Fibroblast of lung (primary cell): ENCODE measurements at regions not wholly inside any gene's neighbourhood (a gene's known extent, or its start where the extent isn't known, plus 50 kb on each side); places are given as distances from the start of the nearest gene placed in this dataset.

ENCODE experiments used
- DNase-seq, 2 donors: peaks; one replicate each; pipeline versions ENCODE4 v3.0.0 to v3.0.0-alpha.2; 2010; ENCODE audit warnings: low read depth in 2 of 2
- H2AFZ ChIP-seq: 2 replicates; pipeline ENCODE4 v1.5.1; 2012; ENCODE audit warnings: low read length, control low read depth, inconsistent platforms
- H3K27ac ChIP-seq: 2 replicates; pipeline ENCODE4 v1.5.1; 2011; ENCODE audit warnings: low read length, control low read depth; ENCODE audit not compliant: insufficient read depth
- H3K27me3 ChIP-seq: 2 replicates; pipeline ENCODE4 v1.5.1; 2011; ENCODE audit warnings: mild to moderate bottlenecking, low read length; ENCODE audit not compliant: control insufficient read depth, insufficient read depth
- H3K36me3 ChIP-seq: 2 replicates; pipeline ENCODE4 v1.5.1; 2011; ENCODE audit warnings: low read length; ENCODE audit not compliant: control insufficient read depth, insufficient read depth
- H3K4me1 ChIP-seq: 2 replicates; pipeline ENCODE4 v1.5.1; 2011; ENCODE audit warnings: low read length; ENCODE audit not compliant: control insufficient read depth, insufficient read depth; ENCODE audit errors: extremely low read depth
- H3K4me2 ChIP-seq: 2 replicates; pipeline ENCODE4 v1.5.1; 2011; ENCODE audit warnings: low read length, control low read depth; ENCODE audit not compliant: insufficient read depth; ENCODE audit errors: extremely low read depth
- H3K4me3 ChIP-seq, 4 experiments: fragments of 200-600 bp in 1 of 4; sonication (generic) in 1 of 4; replicated peaks in 1 of 4; 2 replicates each; pipeline ENCODE4 v1.5.1; 2011 to 2016; ENCODE audit warnings: low read length in 4 of 4, low read depth in 3 of 4, mild to moderate bottlenecking in 3 of 4, control low read depth in 2 of 4, inconsistent platforms in 1 of 4, mixed read lengths in 1 of 4; ENCODE audit not compliant: insufficient read depth in 1 of 4; ENCODE audit errors: control extremely low read depth in 1 of 4
- H3K79me2 ChIP-seq: 2 replicates; pipeline ENCODE4 v1.5.1; 2012; ENCODE audit warnings: mild to moderate bottlenecking, low read length, inconsistent platforms; ENCODE audit not compliant: control insufficient read depth, insufficient read depth
- H3K9ac ChIP-seq: 2 replicates; pipeline ENCODE4 v1.5.1; 2011; ENCODE audit warnings: mild to moderate bottlenecking, low read length, control low read depth; ENCODE audit not compliant: insufficient read depth
- H3K9me3 ChIP-seq: 2 replicates; pipeline ENCODE4 v1.5.1; 2012; ENCODE audit warnings: low read depth, low read length; ENCODE audit not compliant: control insufficient read depth, insufficient read depth
- H4K20me1 ChIP-seq: 2 replicates; pipeline ENCODE4 v1.5.1; 2011; ENCODE audit warnings: low read length; ENCODE audit not compliant: control insufficient read depth, insufficient read depth; ENCODE audit errors: extremely low read depth
- EZH2 ChIP-seq: IDR thresholded peaks from 2 replicates; pipeline ENCODE4 v1.5.1; 2012; ENCODE audit warnings: low read length, control low read depth, mild to moderate bottlenecking; ENCODE audit errors: missing control alignments
- TF ChIP-seq, protein P1 (sequence below), 2 donors: IDR thresholded peaks in 1 of 2; conservative IDR thresholded peaks in 1 of 2; 1 replicate in 1 of 2; 2 replicates in 1 of 2; pipeline ENCODE4 v1.5.1; 2011 to 2012; ENCODE audit warnings: low read length in 2 of 2, control low read depth in 1 of 2, inconsistent platforms in 1 of 2, low read depth in 1 of 2, mild to moderate bottlenecking in 1 of 2

- DNase-seq: no peak
- no peaks in the 10 kb centered on the region for H4K20me1 ChIP-seq
- TF ChIP-seq, protein P1, sequence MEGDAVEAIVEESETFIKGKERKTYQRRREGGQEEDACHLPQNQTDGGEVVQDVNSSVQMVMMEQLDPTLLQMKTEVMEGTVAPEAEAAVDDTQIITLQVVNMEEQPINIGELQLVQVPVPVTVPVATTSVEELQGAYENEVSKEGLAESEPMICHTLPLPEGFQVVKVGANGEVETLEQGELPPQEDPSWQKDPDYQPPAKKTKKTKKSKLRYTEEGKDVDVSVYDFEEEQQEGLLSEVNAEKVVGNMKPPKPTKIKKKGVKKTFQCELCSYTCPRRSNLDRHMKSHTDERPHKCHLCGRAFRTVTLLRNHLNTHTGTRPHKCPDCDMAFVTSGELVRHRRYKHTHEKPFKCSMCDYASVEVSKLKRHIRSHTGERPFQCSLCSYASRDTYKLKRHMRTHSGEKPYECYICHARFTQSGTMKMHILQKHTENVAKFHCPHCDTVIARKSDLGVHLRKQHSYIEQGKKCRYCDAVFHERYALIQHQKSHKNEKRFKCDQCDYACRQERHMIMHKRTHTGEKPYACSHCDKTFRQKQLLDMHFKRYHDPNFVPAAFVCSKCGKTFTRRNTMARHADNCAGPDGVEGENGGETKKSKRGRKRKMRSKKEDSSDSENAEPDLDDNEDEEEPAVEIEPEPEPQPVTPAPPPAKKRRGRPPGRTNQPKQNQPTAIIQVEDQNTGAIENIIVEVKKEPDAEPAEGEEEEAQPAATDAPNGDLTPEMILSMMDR (conservative IDR thresholded peaks at IDR 0.05 in 1 of 2, IDR thresholded peaks at IDR 0.05 in 1 of 2; ENCODE audit: low read depth in 1 of 2, low read length in 2 of 2): no peak
- TF ChIP-seq EZH2: no peak
- H3K79me2 ChIP-seq: no peaks in the 10 kb centered on the region
- no peaks in the 10 kb centered on the region for H3K9me3 ChIP-seq
- no peaks in the 10 kb centered on the region for H3K27me3 ChIP-seq
- no peak overlapping the region for H3K4me2 ChIP-seq
- no peak overlapping the region for H3K4me3 ChIP-seq
- H3K36me3 ChIP-seq: no peaks in the 10 kb centered on the region
- H3K27ac ChIP-seq: no peak overlapping the region
- no peak overlapping the region for H2AFZ ChIP-seq
- H3K4me1 ChIP-seq: no peaks in the 10 kb centered on the region
- no peak overlapping the region for H3K9ac ChIP-seq
These were observed 73.5 kb downstream of the GP2 start for GRCh38 chr16:20253825-20254224.

DNA sequence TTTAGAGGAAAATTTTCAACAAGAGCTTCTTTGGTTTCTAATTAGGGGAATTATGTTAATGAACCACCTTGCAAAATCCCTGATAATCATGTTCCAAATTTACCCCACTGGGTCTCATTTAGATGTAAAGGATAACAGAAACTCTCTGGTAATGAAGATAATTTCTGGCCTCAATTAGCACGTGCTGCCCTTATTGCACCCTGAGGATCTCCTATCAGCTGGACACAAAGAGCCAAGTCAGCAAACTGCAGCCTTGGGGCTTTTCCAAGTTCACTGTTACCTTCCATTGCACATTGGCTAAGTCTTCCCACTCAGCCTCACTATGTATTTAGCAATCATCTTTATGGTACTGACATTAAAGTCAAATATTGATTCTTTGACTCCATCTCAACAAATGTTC is 78.1 kb downstream of the GP2 start:
- no peak overlapping the region for H3K4me2 ChIP-seq
- TF ChIP-seq EZH2: no peak
- TF ChIP-seq, protein P1 (conservative IDR thresholded peaks at IDR 0.05 in 1 of 2, IDR thresholded peaks at IDR 0.05 in 1 of 2; ENCODE audit: low read depth in 1 of 2, low read length in 2 of 2): no peak
- no peak overlapping the region for H3K4me3 ChIP-seq

GRCh38 chr16:20247076-20247475 is 80.2 kb downstream of the GP2 start:
- Histone ChIP-seq H2AFZ (no peak overlapping the region), H3K4me2 (no peak overlapping the region), H3K36me3 (no peaks in the 10 kb centered on the region), H4K20me1 (no peaks in the 10 kb centered on the region), H3K27ac (no peak overlapping the region), H3K9ac (no peak overlapping the region), H3K79me2 (no peaks in the 10 kb centered on the region), H3K9me3 (no peaks in the 10 kb centered on the region), H3K4me3 (no peak overlapping the region), H3K4me1 (no peaks in the 10 kb centered on the region), H3K27me3 (no peaks in the 10 kb centered on the region)
- DNase-seq: no peak
- no peak for TF ChIP-seq EZH2
- TF ChIP-seq, protein P1 (conservative IDR thresholded peaks at IDR 0.05 in 1 of 2, IDR thresholded peaks at IDR 0.05 in 1 of 2; ENCODE audit: low read depth in 1 of 2, low read length in 2 of 2): no peak

More for the DNA sequence above, 78.1 kb downstream of the GP2 start:
- no peaks in the 10 kb centered on the region for H3K27me3 ChIP-seq
- H4K20me1 ChIP-seq: no peaks in the 10 kb centered on the region
- H3K9ac ChIP-seq: no peak overlapping the region
- no peak overlapping the region for H3K27ac ChIP-seq
- H3K79me2 ChIP-seq: no peaks in the 10 kb centered on the region
- DNase-seq: no peak
- H3K36me3 ChIP-seq: no peaks in the 10 kb centered on the region
- no peak overlapping the region for H2AFZ ChIP-seq
- no peaks in the 10 kb centered on the region for H3K4me1 ChIP-seq
- H3K9me3 ChIP-seq: no peaks in the 10 kb centered on the region
